ENCODE measurements at regions not wholly inside any gene's neighbourhood (a gene's known extent, or its start where the extent isn't known, plus 50 kb on each side); places are given as distances from the start of the nearest gene placed in this dataset.

DNA sequence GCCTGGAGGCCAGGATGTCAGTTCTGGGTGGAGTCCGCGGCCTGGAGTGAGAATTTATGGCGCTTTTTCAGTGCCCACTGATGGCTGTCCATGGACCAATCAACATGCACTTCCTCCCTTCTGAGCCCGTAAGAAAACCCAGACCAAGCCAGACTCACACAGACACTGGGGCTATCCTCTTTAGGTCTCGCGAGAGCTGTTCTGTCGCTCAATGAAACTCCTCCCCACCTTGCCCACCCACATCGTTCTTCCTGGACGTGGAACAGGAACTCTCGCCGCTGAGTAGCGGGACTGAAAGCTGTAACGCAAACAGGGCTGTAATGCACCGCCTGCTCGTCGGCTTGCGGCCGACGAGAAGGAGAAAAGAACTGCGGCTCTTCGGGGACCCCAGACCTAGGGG is 833.0 kb upstream of the CADM2 start:
- TF ChIP-seq EZH2phosphoT487 (IDR thresholded peaks at IDR 0.05; ENCODE audit: borderline replicate concordance, low read length): no peak
- no peak for TF ChIP-seq EZH2 (IDR thresholded peaks at IDR 0.05; ENCODE audit: low read length, unreplicated experiment)
- TF ChIP-seq CTCF (conservative IDR thresholded peaks at IDR 0.05; ENCODE audit: low read depth, low read length): no peak
- Histone ChIP-seq H3K4me1 (ENCODE audit: insufficient read depth, low read length) (no peaks in the 10 kb centered on the region), H3K79me2 (ENCODE audit: low read length) (no peaks in the 10 kb centered on the region), H3K9me3 (ENCODE audit: low read length) (no peaks in the 10 kb centered on the region), H3F3A (ENCODE audit: low read length, unreplicated experiment) (no peaks in the 10 kb centered on the region), H3K4me3 (ENCODE audit: low read length) (no peak overlapping the region), H3K27me3 (ENCODE audit: low read length) (no peaks in the 10 kb centered on the region), H3K9me2 (replicated peaks; ENCODE audit: low read length) (no peaks in the 10 kb centered on the region), H3K4me2 (ENCODE audit: low read length) (no peak overlapping the region), H3K27ac (ENCODE audit: low read length) (no peak overlapping the region), H3K9ac (ENCODE audit: low read length) (no peak overlapping the region), H4K20me1 (ENCODE audit: low read length) (no peaks in the 10 kb centered on the region), H3K36me3 (ENCODE audit: low read depth, low read length) (no peaks in the 10 kb centered on the region), H2AFZ (ENCODE audit: low read length) (no peak overlapping the region)
- no peak for DNase-seq
- no TSS peak for BruUV-seq (replicated peaks)
- POLR2A ChIA-PET (ENCODE audit: unreplicated experiment): no interaction called here
- no peak for ATAC-seq
- intact Hi-C loops (cut with micrococcal nuclease): no loop called here
- CTCF ChIA-PET: no interaction called here

DNA sequence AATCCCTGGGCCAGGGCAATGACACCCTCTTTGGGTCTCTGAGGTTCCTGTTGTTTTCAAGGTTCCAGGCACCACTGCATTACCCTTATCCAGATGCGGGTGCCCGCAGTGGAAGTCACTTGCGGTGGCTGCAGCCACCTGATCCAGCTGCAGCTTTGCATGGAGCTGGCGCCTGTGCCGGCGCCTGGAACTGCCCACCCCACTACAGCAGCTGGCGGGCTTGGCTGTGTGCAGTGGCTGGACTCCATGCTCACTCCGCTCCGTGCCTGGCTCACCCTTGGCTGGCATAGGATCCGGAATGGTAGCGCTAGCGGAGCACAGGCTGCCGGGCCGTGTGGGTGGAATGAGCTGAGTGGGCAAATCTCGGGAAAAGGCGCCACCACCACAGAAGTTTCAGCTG is 832.6 kb upstream of the CADM2 start:
- CTCF ChIA-PET: no interaction called here
- Histone ChIP-seq H2AFZ (ENCODE audit: low read length) (no peak overlapping the region), H3K9ac (ENCODE audit: low read length) (no peak overlapping the region), H3K27me3 (ENCODE audit: low read length) (no peaks in the 10 kb centered on the region), H3K79me2 (ENCODE audit: low read length) (no peaks in the 10 kb centered on the region), H3K9me2 (replicated peaks; ENCODE audit: low read length) (no peaks in the 10 kb centered on the region), H3K4me1 (ENCODE audit: insufficient read depth, low read length) (no peaks in the 10 kb centered on the region), H3F3A (ENCODE audit: low read length, unreplicated experiment) (no peaks in the 10 kb centered on the region), H3K27ac (ENCODE audit: low read length) (no peak overlapping the region), H3K4me2 (ENCODE audit: low read length) (no peak overlapping the region), H3K36me3 (ENCODE audit: low read depth, low read length) (no peaks in the 10 kb centered on the region), H4K20me1 (ENCODE audit: low read length) (no peaks in the 10 kb centered on the region), H3K4me3 (ENCODE audit: low read length) (no peak overlapping the region), H3K9me3 (ENCODE audit: low read length) (no peaks in the 10 kb centered on the region)
- DNase-seq (no peak), ATAC-seq (no peak)
- intact Hi-C loops (cut with micrococcal nuclease): no loop called here
- POLR2A ChIA-PET (ENCODE audit: unreplicated experiment): no interaction called here
- TF ChIP-seq CTCF (conservative IDR thresholded peaks at IDR 0.05; ENCODE audit: low read depth, low read length) (no peak), EZH2phosphoT487 (IDR thresholded peaks at IDR 0.05; ENCODE audit: borderline replicate concordance, low read length) (no peak), EZH2 (IDR thresholded peaks at IDR 0.05; ENCODE audit: low read length, unreplicated experiment) (no peak)
- BruUV-seq (replicated peaks): no TSS peak

- Histone ChIP-seq H3K4me1 (ENCODE audit: insufficient read depth, low read length) (peaks cover 5% of the 10 kb centered on the region; the same call in 1 of the 2 replicates), H3K27me3 (ENCODE audit: low read length) (no peaks in the 10 kb centered on the region), H3K9me3 (ENCODE audit: low read length) (no peaks in the 10 kb centered on the region), H3K36me3 (ENCODE audit: low read depth, low read length) (no peaks in the 10 kb centered on the region), H2AFZ (ENCODE audit: low read length) (no peak overlapping the region), H3K9ac (ENCODE audit: low read length) (no peak overlapping the region), H3K79me2 (ENCODE audit: low read length) (no peaks in the 10 kb centered on the region), H4K20me1 (ENCODE audit: low read length) (no peaks in the 10 kb centered on the region), H3K27ac (ENCODE audit: low read length) (no peak overlapping the region), H3K9me2 (replicated peaks; ENCODE audit: low read length) (no peaks in the 10 kb centered on the region), H3K4me2 (ENCODE audit: low read length) (no peak overlapping the region), H3K4me3 (ENCODE audit: low read length) (no peak overlapping the region), H3F3A (ENCODE audit: low read length, unreplicated experiment) (no peaks in the 10 kb centered on the region)
- CTCF ChIA-PET: no interaction called here
- BruUV-seq (replicated peaks): no TSS peak
- DNase-seq (no peak), ATAC-seq (no peak)
- TF ChIP-seq CTCF (conservative IDR thresholded peaks at IDR 0.05; ENCODE audit: low read depth, low read length): no peak
- TF ChIP-seq EZH2 (IDR thresholded peaks at IDR 0.05; ENCODE audit: low read length, unreplicated experiment): no peak
- POLR2A ChIA-PET (ENCODE audit: unreplicated experiment): no interaction called here
- intact Hi-C loops (cut with micrococcal nuclease): no loop called here
Measured at GRCh38 chr3:84128024-84128423, 830.8 kb upstream of the CADM2 start.
